H1 (cell line): ENCODE measurements at regions not wholly inside any gene's neighbourhood (a gene's known extent, or its start where the extent isn't known, plus 50 kb on each side); places are given as distances from the start of the nearest gene placed in this dataset.

ENCODE experiments used
- CTCF ChIA-PET: fragments of 300-600 bp; sonication (Branson Sonifier 250); formaldehyde crosslinking; loops from one replicate; lab custom pipeline; 2021; ENCODE audit not compliant: partially characterized antibody; lab: Charles Lee
- POLR2A ChIA-PET: fragments of 300-600 bp; sonication (Branson Sonifier 250); formaldehyde crosslinking; loops from one replicate; lab custom pipeline; 2021; ENCODE audit warnings: inconsistent platforms; ENCODE audit not compliant: partially characterized antibody; lab: Charles Lee
- DNase-seq, 2 experiments: peaks; one replicate each; pipeline versions ENCODE4 v3.0.0 to v3.0.0-alpha.2; 2010 to 2022; ENCODE audit warnings: low spot score in 2 of 2, low read depth in 1 of 2, mixed read lengths in 1 of 2
- FAIRE-seq: peaks from 2 replicates; lab custom pipeline; 2011; peaks lifted over from hg19 to GRCh38; lab: Jason Lieb, UNC
- H2AFZ ChIP-seq: 2 replicates; pipeline ENCODE4 v1.8.1; 2012; ENCODE audit warnings: low read length, inconsistent platforms
- H2AK5ac ChIP-seq: 2 replicates; pipeline ENCODE4 v1.6.1; 2013; ENCODE audit warnings: low read depth, low read length
- H2BK120ac ChIP-seq: replicated peaks from 2 replicates; pipeline ENCODE3; 2013; ENCODE audit warnings: low read depth, low read length, inconsistent platforms
- H2BK12ac ChIP-seq: 2 replicates; pipeline ENCODE4 v1.6.1; 2013; ENCODE audit warnings: low read depth, low read length
- H2BK15ac ChIP-seq: 2 replicates; pipeline ENCODE4 v1.6.1; 2013; ENCODE audit warnings: low read length
- H2BK20ac ChIP-seq: 2 replicates; pipeline ENCODE4 v1.6.1; 2013; ENCODE audit warnings: low read length
- H2BK5ac ChIP-seq: 2 replicates; pipeline ENCODE4 v1.6.1; 2013; ENCODE audit warnings: low read depth, low read length
- H3K14ac ChIP-seq: 2 replicates; pipeline ENCODE4 v1.6.1; 2013; ENCODE audit warnings: inconsistent platforms; ENCODE audit not compliant: insufficient read length
- H3K18ac ChIP-seq: 2 replicates; pipeline ENCODE4 v1.6.1; 2013; ENCODE audit warnings: low read length; ENCODE audit errors: extremely low read depth
- H3K23ac ChIP-seq: 2 replicates; pipeline ENCODE4 v1.6.1; 2013; ENCODE audit warnings: inconsistent platforms; ENCODE audit not compliant: insufficient read length
- H3K23me2 ChIP-seq: 2 replicates; pipeline ENCODE4 v1.6.1; 2013; ENCODE audit warnings: low read depth, low read length
- H3K27ac ChIP-seq: 2 replicates; pipeline ENCODE4 v1.6.1; 2011; ENCODE audit warnings: low read depth, low read length, inconsistent platforms
- H3K27me3 ChIP-seq, 4 experiments: replicated peaks in 1 of 4; 1 replicate in 1 of 4; 2 replicates in 3 of 4; pipeline versions ENCODE4 v1.6.1 to v1.8.1; 2011 to 2013; ENCODE audit warnings: low read length in 3 of 4, mild to moderate bottlenecking in 3 of 4, inconsistent platforms in 2 of 4, mixed read lengths in 2 of 4, moderate library complexity in 1 of 4; ENCODE audit not compliant: control insufficient read depth in 3 of 4, insufficient read depth in 3 of 4; ENCODE audit errors: extremely low read depth in 1 of 4
- H3K36me3 ChIP-seq, 4 experiments: 2 replicates each; pipeline versions ENCODE4 v1.6.1 to v1.8.1; 2011 to 2013; ENCODE audit warnings: mild to moderate bottlenecking in 4 of 4, low read length in 3 of 4, moderate library complexity in 2 of 4, control low read depth in 1 of 4, inconsistent platforms in 1 of 4; ENCODE audit not compliant: insufficient read depth in 4 of 4, control insufficient read depth in 2 of 4
- H3K4ac ChIP-seq: replicated peaks from 2 replicates; pipeline ENCODE3; 2013; ENCODE audit warnings: low read length, low read depth, mixed read lengths, inconsistent platforms; ENCODE audit not compliant: insufficient read length
- H3K4me1 ChIP-seq, 4 experiments: replicated peaks in 1 of 4; 1 replicate in 1 of 4; 2 replicates in 3 of 4; pipeline versions ENCODE4 v1.6.1 to v1.8.1; 2011 to 2013; ENCODE audit warnings: low read length in 3 of 4, inconsistent platforms in 2 of 4, mixed read lengths in 1 of 4; ENCODE audit not compliant: insufficient read depth in 4 of 4, control insufficient read depth in 3 of 4
- H3K4me2 ChIP-seq, 2 experiments: 2 replicates each; pipeline versions ENCODE4 v1.6.1 to v1.8.1; 2011 to 2013; ENCODE audit warnings: low read depth in 2 of 2, low read length in 2 of 2, control low read depth in 1 of 2, inconsistent platforms in 1 of 2, mild to moderate bottlenecking in 1 of 2; ENCODE audit not compliant: insufficient read depth in 1 of 2
- H3K4me3 ChIP-seq, 4 experiments: fragments of 200-600, 300-600 bp in 1 of 4; sonication (generic), shearing (Covaris generic), sonication (Bioruptor Twin) in 1 of 4; 2 replicates each; pipeline versions ENCODE4 v1.5.1 to v1.8.1; 2011 to 2016; ENCODE audit warnings: low read length in 4 of 4, low read depth in 3 of 4, control low read depth in 2 of 4, inconsistent platforms in 2 of 4, mild to moderate bottlenecking in 2 of 4, mixed read lengths in 1 of 4, moderate library complexity in 1 of 4; ENCODE audit not compliant: insufficient read depth in 2 of 4; ENCODE audit errors: extremely low read depth in 1 of 4
- H3K56ac ChIP-seq: replicated peaks from 2 replicates; pipeline ENCODE3; 2013; ENCODE audit warnings: low read depth, mild to moderate bottlenecking, mixed read lengths, low read length, inconsistent platforms; ENCODE audit not compliant: insufficient read length
- H3K79me1 ChIP-seq: 2 replicates; pipeline ENCODE4 v1.6.1; 2013; ENCODE audit warnings: low read depth, low read length, control low read depth
- H3K79me2 ChIP-seq, 2 experiments: 2 replicates each; pipeline versions ENCODE4 v1.6.1 to v1.8.1; 2012 to 2013; ENCODE audit warnings: low read length in 2 of 2, mild to moderate bottlenecking in 2 of 2, inconsistent platforms in 1 of 2; ENCODE audit not compliant: insufficient read depth in 2 of 2, control insufficient read depth in 1 of 2
- H3K9ac ChIP-seq, 4 experiments: replicated peaks in 1 of 4; 1 replicate in 1 of 4; 2 replicates in 3 of 4; pipeline versions ENCODE4 v1.6.1 to v1.8.1; 2011 to 2013; ENCODE audit warnings: low read depth in 3 of 4, low read length in 3 of 4, control low read depth in 2 of 4, mild to moderate bottlenecking in 2 of 4, moderate library complexity in 2 of 4, inconsistent platforms in 1 of 4; ENCODE audit errors: extremely low read depth in 1 of 4
- H3K9me3 ChIP-seq, 2 experiments: 2 replicates each; pipeline versions ENCODE4 v1.6.1 to v1.8.1; 2012 to 2013; ENCODE audit warnings: mild to moderate bottlenecking in 2 of 2, moderate library complexity in 2 of 2, control low read depth in 1 of 2, inconsistent platforms in 1 of 2, low read depth in 1 of 2, low read length in 1 of 2, mixed read lengths in 1 of 2; ENCODE audit not compliant: insufficient read depth in 2 of 2
- H4K20me1 ChIP-seq, 2 experiments: replicated peaks in 1 of 2; 2 replicates each; pipeline versions ENCODE3 to v1.8.1; 2011 to 2013; ENCODE audit warnings: inconsistent platforms in 2 of 2, low read length in 2 of 2, mild to moderate bottlenecking in 1 of 2; ENCODE audit not compliant: insufficient read depth in 2 of 2, control insufficient read depth in 1 of 2
- H4K5ac ChIP-seq: 2 replicates; pipeline ENCODE4 v1.6.1; 2013; ENCODE audit warnings: low read length, low read depth, mixed read lengths, inconsistent platforms; ENCODE audit not compliant: insufficient read length
- H4K8ac ChIP-seq: 2 replicates; pipeline ENCODE4 v1.8.0; 2013; ENCODE audit warnings: mild to moderate bottlenecking, moderate library complexity, low read length, inconsistent platforms; ENCODE audit not compliant: insufficient read depth; ENCODE audit errors: extremely low read depth
- H4K91ac ChIP-seq: replicated peaks from 2 replicates; pipeline ENCODE3; 2013; ENCODE audit warnings: low read length, mixed read lengths, inconsistent platforms; ENCODE audit not compliant: insufficient read length
- CBX5 ChIP-seq: fragments of 300-800, 300-1000 bp; sonication (generic); IDR thresholded peaks from 2 replicates; pipeline ENCODE4 v1.7.1; 2016; ENCODE audit warnings: antibody characterized with exemption, low read length, low read depth
- HDAC6 ChIP-seq: IDR thresholded peaks from one replicate; pipeline ENCODE4 v1.7.1; 2012; ENCODE audit warnings: low read depth, mild to moderate bottlenecking, inconsistent platforms, low read length, moderate library complexity
- RFX5 ChIP-seq: IDR thresholded peaks from 2 replicates; pipeline ENCODE4 v1.6.1; 2011; ENCODE audit warnings: low read depth, low read length, improper control_type of control experiment, borderline replicate concordance
- WGBS, 2 experiments: shearing (Covaris generic) in 1 of 2; methylation state at CpG; one replicate each; pipeline versions ENCODE4 v1.1.6 to v1.1.7; 2013 to 2015; ENCODE audit warnings: low lambda C conversion rate in 2 of 2, mixed read lengths in 2 of 2, inconsistent platforms in 1 of 2, low coverage in 1 of 2, missing lambda C conversion rate in 1 of 2; ENCODE audit not compliant: insufficient replicate concordance in 2 of 2, insufficient coverage in 1 of 2, insufficient read length in 1 of 2; ENCODE audit errors: extremely low coverage in 1 of 2, missing lambda C conversion rate in 1 of 2; 5-methylcytosine and 5-hydroxymethylcytosine counted together

DNA sequence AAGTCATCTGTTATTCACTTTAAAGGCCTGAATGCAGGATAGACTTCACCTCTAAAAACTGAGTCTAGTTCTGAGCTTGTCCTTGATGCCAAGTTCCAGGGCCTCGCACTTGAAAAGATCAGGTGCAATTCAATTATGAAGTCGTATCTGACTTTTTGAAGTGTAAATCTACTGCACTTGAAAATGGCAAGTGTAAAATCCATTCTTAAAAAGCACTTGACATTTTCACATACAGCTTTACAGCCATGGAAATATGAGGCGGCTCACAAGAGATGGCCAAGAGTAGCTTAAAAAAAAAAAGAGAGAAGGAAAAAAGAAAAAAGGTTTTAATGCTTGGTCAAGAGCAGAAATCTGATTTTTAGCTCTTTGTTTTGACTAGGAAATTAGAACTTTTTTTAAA lies 172.5 kb downstream of the GXYLT1 start:
- Histone ChIP-seq H3K4me3 (no peak overlapping the region), H3K23ac (no peak overlapping the region), H3K4me2 (no peak overlapping the region), H3K79me1 (no peaks in the 10 kb centered on the region), H3K9ac (no peak overlapping the region), H2BK12ac (no peak overlapping the region), H4K20me1 (no peaks in the 10 kb centered on the region), H3K27ac (no peak overlapping the region), H2BK20ac (no peak overlapping the region), H3K14ac (no peak overlapping the region), H4K5ac (no peak overlapping the region), H3K27me3 (no peaks in the 10 kb centered on the region), H3K9me3 (no peaks in the 10 kb centered on the region), H2BK15ac (no peak overlapping the region), H3K18ac (no peak overlapping the region), H3K4me1 (peaks cover 1 to 12% (median 4%) of the 10 kb centered on the region in 4 experiments; a peak in 5 of 7 replicates), H2AFZ (no peak overlapping the region), H2BK5ac (no peak overlapping the region), H4K91ac (no peak overlapping the region), H4K8ac (no peak overlapping the region), H2BK120ac (no peak overlapping the region), H3K23me2 (no peaks in the 10 kb centered on the region), H3K36me3 (no peaks in the 10 kb centered on the region), H3K79me2 (no peaks in the 10 kb centered on the region), H3K4ac (no peak overlapping the region), H2AK5ac (no peak overlapping the region), H3K56ac (no peak overlapping the region)
- 89% methylated on average over 3 of the region's 3 CpGs; no CpG with 5 or more reads in 1 of the 2 experiments for WGBS, 2 experiments
- POLR2A ChIA-PET = no interaction called here
- CTCF ChIA-PET = interaction anchor here (0.5 to 1.3 kb wide), 5 partner anchors 15 to 695 kb away, joined by 3 to 5 read pairs (median 3); no protein-coding TSS in a partner anchor
- no peak for DNase-seq
- TF ChIP-seq RFX5 (no peak), CBX5 (no peak), HDAC6 (no peak)
- FAIRE-seq = no peak
